ENCODE measurements at regions not wholly inside any gene's neighbourhood (a gene's known extent, or its start where the extent isn't known, plus 50 kb on each side); places are given as distances from the start of the nearest gene placed in this dataset.

DNA sequence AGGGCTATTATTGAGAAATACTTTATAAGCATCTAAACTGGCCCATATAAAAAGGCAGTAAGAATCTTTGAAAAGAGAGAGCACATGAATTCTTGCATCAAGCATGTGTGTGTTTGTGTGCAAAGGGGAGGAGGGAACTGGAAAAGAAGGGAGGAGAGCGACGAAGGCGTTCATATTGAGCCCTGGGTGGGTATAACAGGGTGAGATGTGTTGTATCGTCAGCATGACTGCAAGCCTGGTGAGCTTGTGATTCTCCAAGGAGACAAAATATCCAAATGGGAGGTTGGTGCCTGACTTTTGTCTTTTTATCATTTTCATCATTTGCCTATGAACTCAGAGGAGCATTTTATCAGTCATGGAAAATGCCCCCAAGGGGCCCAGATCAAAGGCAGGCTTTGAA, 70.8 kb upstream of the PMFBP1 start:
- TF ChIP-seq TAF1 (IDR thresholded peaks at IDR 0.05; ENCODE audit: low read depth): no peak
- no peak for TF ChIP-seq EP300 (IDR thresholded peaks at IDR 0.05; ENCODE audit: borderline replicate concordance)
- TF ChIP-seq, protein P1, sequence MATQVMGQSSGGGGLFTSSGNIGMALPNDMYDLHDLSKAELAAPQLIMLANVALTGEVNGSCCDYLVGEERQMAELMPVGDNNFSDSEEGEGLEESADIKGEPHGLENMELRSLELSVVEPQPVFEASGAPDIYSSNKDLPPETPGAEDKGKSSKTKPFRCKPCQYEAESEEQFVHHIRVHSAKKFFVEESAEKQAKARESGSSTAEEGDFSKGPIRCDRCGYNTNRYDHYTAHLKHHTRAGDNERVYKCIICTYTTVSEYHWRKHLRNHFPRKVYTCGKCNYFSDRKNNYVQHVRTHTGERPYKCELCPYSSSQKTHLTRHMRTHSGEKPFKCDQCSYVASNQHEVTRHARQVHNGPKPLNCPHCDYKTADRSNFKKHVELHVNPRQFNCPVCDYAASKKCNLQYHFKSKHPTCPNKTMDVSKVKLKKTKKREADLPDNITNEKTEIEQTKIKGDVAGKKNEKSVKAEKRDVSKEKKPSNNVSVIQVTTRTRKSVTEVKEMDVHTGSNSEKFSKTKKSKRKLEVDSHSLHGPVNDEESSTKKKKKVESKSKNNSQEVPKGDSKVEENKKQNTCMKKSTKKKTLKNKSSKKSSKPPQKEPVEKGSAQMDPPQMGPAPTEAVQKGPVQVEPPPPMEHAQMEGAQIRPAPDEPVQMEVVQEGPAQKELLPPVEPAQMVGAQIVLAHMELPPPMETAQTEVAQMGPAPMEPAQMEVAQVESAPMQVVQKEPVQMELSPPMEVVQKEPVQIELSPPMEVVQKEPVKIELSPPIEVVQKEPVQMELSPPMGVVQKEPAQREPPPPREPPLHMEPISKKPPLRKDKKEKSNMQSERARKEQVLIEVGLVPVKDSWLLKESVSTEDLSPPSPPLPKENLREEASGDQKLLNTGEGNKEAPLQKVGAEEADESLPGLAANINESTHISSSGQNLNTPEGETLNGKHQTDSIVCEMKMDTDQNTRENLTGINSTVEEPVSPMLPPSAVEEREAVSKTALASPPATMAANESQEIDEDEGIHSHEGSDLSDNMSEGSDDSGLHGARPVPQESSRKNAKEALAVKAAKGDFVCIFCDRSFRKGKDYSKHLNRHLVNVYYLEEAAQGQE (IDR thresholded peaks at IDR 0.05; ENCODE audit: low read depth): no peak
- no peak for TF ChIP-seq CEBPB (IDR thresholded peaks at IDR 0.05)
- TF ChIP-seq RAD21 (IDR thresholded peaks at IDR 0.05; ENCODE audit: low read depth): no peak
- TF ChIP-seq, protein P2, sequence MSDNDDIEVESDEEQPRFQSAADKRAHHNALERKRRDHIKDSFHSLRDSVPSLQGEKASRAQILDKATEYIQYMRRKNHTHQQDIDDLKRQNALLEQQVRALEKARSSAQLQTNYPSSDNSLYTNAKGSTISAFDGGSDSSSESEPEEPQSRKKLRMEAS (IDR thresholded peaks at IDR 0.05): no peak
- TF ChIP-seq EGR1 (IDR thresholded peaks at IDR 0.05): no peak
- no peak for TF ChIP-seq TCF12 (IDR thresholded peaks at IDR 0.05; ENCODE audit: low read depth)
- no peak for TF ChIP-seq ZBTB7A (IDR thresholded peaks at IDR 0.05; ENCODE audit: low read depth)
